ENCODE measurements at regions not wholly inside any gene's neighbourhood (a gene's known extent, or its start where the extent isn't known, plus 50 kb on each side); places are given as distances from the start of the nearest gene placed in this dataset.
A peak's percentile ranks its signal among the peaks of the same experiment; 100 is the strongest.

GRCh38 chr4:19194672-19195071 lies 1057.0 kb upstream of the SLIT2 start:
- Histone ChIP-seq H3K27me3 (no peaks in the 10 kb centered on the region), H3K27ac (no peak overlapping the region), H3K4me3 (no peak overlapping the region), H3K9me3 (no peaks in the 10 kb centered on the region), H3K4me1 (peaks cover 0 to 13% (median 3%) of the 10 kb centered on the region in 4 donors), H3K36me3 (no peaks in the 10 kb centered on the region)
- TF ChIP-seq CTCF (IDR thresholded peaks at IDR 0.05) (no peak), POLR2A (IDR thresholded peaks at IDR 0.05) (no peak), EP300 (IDR thresholded peaks at IDR 0.05; ENCODE audit: low read depth) (no peak), POLR2AphosphoS5 (IDR thresholded peaks at IDR 0.05) (no peak)
- in situ Hi-C loops (cut with MboI; ENCODE audit: low pct_ligation_motif_present in 1 of 4, low pct_unique_long_range_greater_than_20kb in 1 of 4, low sequenced_read_pairs in 3 of 4) = no loop called here
- WGBS, 2 donors (ENCODE audit: low coverage in 1 of 2) = 69 to 77% methylated on average over 3 of the region's 3 CpGs
- DNase-seq = no peak
- intact Hi-C loops (cut with DNase I; ENCODE audit: low total_unique reads) = no loop called here

GRCh38 chr4:19193274-19193981 lies 1058.3 kb upstream of the SLIT2 start:
- in situ Hi-C loops (cut with MboI; ENCODE audit: low pct_ligation_motif_present in 1 of 4, low pct_unique_long_range_greater_than_20kb in 1 of 4, low sequenced_read_pairs in 3 of 4) (no loop called here), intact Hi-C loops (cut with DNase I; ENCODE audit: low total_unique reads) (no loop called here)
- no peaks in the 10 kb centered on the region for H3K36me3 ChIP-seq
- H3K4me1 ChIP-seq = peaks cover 0 to 13% (median 3%) of the 10 kb centered on the region in 4 donors
- DNase-seq = peak; percentile 30
- TF ChIP-seq EP300 (IDR thresholded peaks at IDR 0.05; ENCODE audit: low read depth) (no peak), POLR2A (IDR thresholded peaks at IDR 0.05) (no peak), CTCF (IDR thresholded peaks at IDR 0.05) (no peak), POLR2AphosphoS5 (IDR thresholded peaks at IDR 0.05) (no peak)
- H3K4me3 ChIP-seq = peak overlapping the region in 1 of 4 donors; percentile 5
- WGBS, 2 donors (ENCODE audit: low coverage in 1 of 2) = 69 to 74% methylated on average over 7 to 9 of the region's 9 CpGs
- H3K27ac ChIP-seq = peak overlapping the region; percentile 16 to 72 (median 63)
- H3K27me3 ChIP-seq = no peaks in the 10 kb centered on the region
- no peaks in the 10 kb centered on the region for H3K9me3 ChIP-seq

GRCh38 chr4:19191979-19192650 lies 1059.6 kb upstream of the SLIT2 start:
- 46% methylated on average over 1 of the region's 1 CpG; no CpG with 5 or more reads in 1 of the 2 donors for WGBS, 2 donors (ENCODE audit: low coverage in 1 of 2)
- intact Hi-C loops (cut with DNase I; ENCODE audit: low total_unique reads) (no loop called here), in situ Hi-C loops (cut with MboI; ENCODE audit: low pct_ligation_motif_present in 1 of 4, low pct_unique_long_range_greater_than_20kb in 1 of 4, low sequenced_read_pairs in 3 of 4) (no loop called here)
- Histone ChIP-seq H3K4me3 (no peak overlapping the region), H3K4me1 (peaks cover 0 to 26% (median 8%) of the 10 kb centered on the region in 4 donors), H3K9me3 (no peaks in the 10 kb centered on the region), H3K36me3 (no peaks in the 10 kb centered on the region), H3K27ac (no peak overlapping the region), H3K27me3 (no peaks in the 10 kb centered on the region)
- no peak for TF ChIP-seq CTCF (IDR thresholded peaks at IDR 0.05)
- TF ChIP-seq POLR2A (IDR thresholded peaks at IDR 0.05) = no peak
- no peak for TF ChIP-seq POLR2AphosphoS5 (IDR thresholded peaks at IDR 0.05)
- no peak for TF ChIP-seq EP300 (IDR thresholded peaks at IDR 0.05; ENCODE audit: low read depth)
- no peak for DNase-seq

- DNase-seq = no peak
- Histone ChIP-seq H3K27ac (peak overlapping the region in 3 of 4 donors; percentile 26 to 53 (median 36)), H3K4me1 (peaks cover 0 to 23% (median 5%) of the 10 kb centered on the region in 4 donors), H3K36me3 (no peaks in the 10 kb centered on the region), H3K4me3 (no peak overlapping the region), H3K9me3 (no peaks in the 10 kb centered on the region), H3K27me3 (no peaks in the 10 kb centered on the region)
- TF ChIP-seq EP300 (IDR thresholded peaks at IDR 0.05; ENCODE audit: low read depth) (no peak), CTCF (IDR thresholded peaks at IDR 0.05) (no peak), POLR2A (IDR thresholded peaks at IDR 0.05) (no peak), POLR2AphosphoS5 (IDR thresholded peaks at IDR 0.05) (no peak)
- intact Hi-C loops (cut with DNase I; ENCODE audit: low total_unique reads) (no loop called here), in situ Hi-C loops (cut with MboI; ENCODE audit: low pct_ligation_motif_present in 1 of 4, low pct_unique_long_range_greater_than_20kb in 1 of 4, low sequenced_read_pairs in 3 of 4) (no loop called here)
- 32 to 55% methylated on average over 3 of the region's 3 CpGs for WGBS, 2 donors (ENCODE audit: low coverage in 1 of 2)
Observed at GRCh38 chr4:19187691-19188090, 1064.0 kb upstream of the SLIT2 start.

All from transverse colon (tissue), 4 donors.